Left cardiac atrium (tissue), 4 donors: ENCODE measurements at regions not wholly inside any gene's neighbourhood (a gene's known extent, or its start where the extent isn't known, plus 50 kb on each side); places are given as distances from the start of the nearest gene placed in this dataset.

Experiments
- ATAC-seq, 2 donors: fragments of 200-7000 bp; cut with Tn5 transposase; one replicate each; pipeline ENCODE4 v1.9.1; 2020; ENCODE audit warnings: mild to moderate bottlenecking in 2 of 2, moderate library complexity in 2 of 2
- DNase-seq: peaks from one replicate; pipeline ENCODE4 v3.0.0-alpha.2; 2020
- intact Hi-C, 2 donors: fragments of 100-400 bp; cut with DNase I; formaldehyde crosslinking; loops; one replicate each; pipeline versions ENCODE4 v1.14.1 to v1.15.1; 2022 to 2023
- donor health status: DM: no; HTN: yes; CAD: no.
- donor health status: DM: no; HTN: yes; CAD: no; lungs with severe emphysema.
- donor health status: DM: yes; HTN: yes; CAD: no.
- donor health status: Dilated cardiomyopathy.

GRCh38 chr1:70847013-70847412 is 200.6 kb downstream of the PTGER3 start:
- DNase-seq (no peak), ATAC-seq (no peak)
- intact Hi-C loops, result no loop called here

GRCh38 chr1:70855203-70855602 is 192.4 kb downstream of the PTGER3 start:
- ATAC-seq, result no peak
- intact Hi-C loops, result no loop called here
- DNase-seq, result no peak

- intact Hi-C loops, result no loop called here
- DNase-seq, result no peak
- no peak for ATAC-seq
Observed at GRCh38 chr1:70856201-70856600, 191.4 kb downstream of the PTGER3 start.

GRCh38 chr1:70863239-70863638 is 184.4 kb downstream of the PTGER3 start:
- ATAC-seq (no peak), DNase-seq (no peak)
- intact Hi-C loops, result no loop called here

GRCh38 chr1:70864302-70864701 is 183.3 kb downstream of the PTGER3 start:
- intact Hi-C loops, result no loop called here
- ATAC-seq (no peak), DNase-seq (no peak)

- ATAC-seq (no peak), DNase-seq (no peak)
- intact Hi-C loops, result no loop called here
Observed at GRCh38 chr1:70866542-70867264, 180.9 kb downstream of the PTGER3 start.

- no peak for DNase-seq
- ATAC-seq, result peak in 1 of 2 donors; percentile 50
- intact Hi-C loops, result no loop called here
Observed at GRCh38 chr1:70871790-70872189, 175.8 kb downstream of the PTGER3 start.

- ATAC-seq (peak; percentile 19 to 68), DNase-seq (no peak)
- intact Hi-C loops, result no loop called here
Observed at GRCh38 chr1:70874063-70874462, 173.6 kb downstream of the PTGER3 start.

- DNase-seq, result no peak
- ATAC-seq, result peak in 1 of 2 donors; percentile 80
- intact Hi-C loops, result no loop called here
Observed at GRCh38 chr1:70874818-70875217, 172.8 kb downstream of the PTGER3 start.

GRCh38 chr1:70877343-70877742 is 170.3 kb downstream of the PTGER3 start:
- ATAC-seq (no peak), DNase-seq (no peak)
- intact Hi-C loops, result no loop called here

GRCh38 chr1:70887936-70888335 is 159.7 kb downstream of the PTGER3 start:
- ATAC-seq, result peak in 1 of 2 donors; percentile 61
- intact Hi-C loops, result no loop called here

GRCh38 chr1:70888722-70889121 is 158.9 kb downstream of the PTGER3 start:
- DNase-seq (no peak), ATAC-seq (no peak)
- intact Hi-C loops, result no loop called here

More at GRCh38 chr1:70887936-70888335, 159.7 kb downstream of the PTGER3 start:
- DNase-seq, result no peak

GRCh38 chr1:70890408-70890807 is 157.2 kb downstream of the PTGER3 start:
- intact Hi-C loops, result no loop called here
- DNase-seq (no peak), ATAC-seq (no peak)

- intact Hi-C loops, result no loop called here
- DNase-seq (no peak), ATAC-seq (no peak)
Observed at GRCh38 chr1:70891051-70891843, 156.4 kb downstream of the PTGER3 start.

GRCh38 chr1:70892140-70892539 is 155.5 kb downstream of the PTGER3 start:
- intact Hi-C loops, result no loop called here
- no peak for ATAC-seq
- DNase-seq, result no peak

- no peak for ATAC-seq
- no peak for DNase-seq
- intact Hi-C loops, result no loop called here
Observed at GRCh38 chr1:70892930-70893329, 154.7 kb downstream of the PTGER3 start.

- DNase-seq, result no peak
- ATAC-seq, result no peak
- intact Hi-C loops, result no loop called here
Observed at GRCh38 chr1:70893381-70893780, 154.2 kb downstream of the PTGER3 start.

- DNase-seq (no peak), ATAC-seq (no peak)
- intact Hi-C loops, result no loop called here
Observed at GRCh38 chr1:70895531-70895930, 152.1 kb downstream of the PTGER3 start.

- intact Hi-C loops, result no loop called here
- DNase-seq, result no peak
- ATAC-seq, result no peak
Observed at GRCh38 chr1:70896224-70896623, 151.4 kb downstream of the PTGER3 start.

GRCh38 chr1:70897273-70897672 is 150.3 kb downstream of the PTGER3 start:
- intact Hi-C loops, result no loop called here
- DNase-seq (no peak), ATAC-seq (no peak)

- ATAC-seq (no peak), DNase-seq (no peak)
- intact Hi-C loops, result no loop called here
Observed at GRCh38 chr1:70899735-70900134, 147.9 kb downstream of the PTGER3 start.
